AML-193 (cell line): ENCODE measurements at regions not wholly inside any gene's neighbourhood (a gene's known extent, or its start where the extent isn't known, plus 50 kb on each side); places are given as distances from the start of the nearest gene placed in this dataset.
"Not testable (repeated sequence)": the region's sequence is repeated elsewhere in the genome, so short reads cannot be mapped to it uniquely, and the experiment has no call there.

Experiments
- DNase-seq, 2 experiments: peaks; one replicate each; lab custom pipeline; 2025; lab: John Stamatoyannopoulos, UW

DNA sequence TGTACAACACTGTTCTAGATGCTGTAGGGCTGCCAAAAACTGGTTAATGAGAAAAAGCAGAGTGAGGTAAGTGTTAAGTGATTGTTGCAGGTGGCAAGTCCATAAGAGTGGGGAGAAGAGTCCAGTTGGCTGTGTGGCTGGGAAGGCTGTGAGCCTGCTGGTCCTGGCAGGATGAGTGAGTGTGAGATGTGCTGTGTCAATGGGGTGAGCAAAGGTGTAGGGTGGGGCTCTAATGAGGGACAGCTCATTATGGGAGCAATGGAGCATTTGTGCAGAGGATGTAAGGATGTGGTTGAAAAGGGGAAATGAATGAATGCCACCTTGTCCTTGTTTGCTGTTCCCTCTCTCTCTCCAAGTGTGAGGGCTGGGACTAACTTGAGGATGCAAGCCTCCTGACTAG, 145.3 kb upstream of the ROPN1 start:
- DNase-seq = no peak

DNA sequence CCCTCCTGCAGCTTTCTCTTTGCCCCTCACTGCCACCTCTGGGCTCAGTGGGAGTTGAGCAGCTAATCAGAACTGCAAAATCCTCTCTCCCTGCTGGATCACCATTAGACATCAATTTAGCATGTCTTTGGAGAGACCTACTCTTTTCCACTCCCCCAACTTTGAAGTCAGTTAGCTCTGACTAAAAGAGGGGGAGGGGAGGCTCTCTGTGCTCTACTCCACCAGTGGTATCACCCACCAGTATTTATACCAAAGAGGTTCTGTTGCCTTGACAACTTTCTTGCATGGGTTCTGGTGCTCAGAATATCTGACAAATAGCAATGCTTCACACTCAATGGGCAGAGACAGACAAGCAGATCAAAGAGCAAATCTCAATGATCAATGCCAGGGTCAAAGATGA, 146.2 kb upstream of the ROPN1 start:
- no peak for DNase-seq

GRCh38 chr3:124140746-124141145, 148.8 kb upstream of the ROPN1 start:
- DNase-seq = no peak

- no peak for DNase-seq
Measured at GRCh38 chr3:124142389-124142970, 150.6 kb upstream of the ROPN1 start.

DNA sequence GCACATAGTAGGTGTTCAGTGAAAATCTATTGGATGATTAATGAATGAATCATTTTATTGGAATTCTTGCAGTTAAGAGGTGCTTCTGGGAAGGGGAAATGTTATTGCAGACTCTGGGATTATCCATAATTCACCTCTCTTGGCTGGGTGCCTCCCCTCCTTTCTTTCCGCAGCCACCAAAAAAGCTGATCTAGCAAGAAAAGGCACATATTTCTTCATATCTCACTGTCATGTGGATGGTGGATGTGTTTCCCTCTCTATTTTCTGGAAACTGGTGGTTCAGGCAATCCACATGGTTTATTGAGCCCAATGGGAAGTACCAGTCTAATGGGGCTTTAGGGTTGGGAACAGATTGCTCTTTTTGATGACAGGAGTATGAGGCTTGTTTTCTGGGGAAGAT, 151.1 kb upstream of the ROPN1 start:
- no peak for DNase-seq

DNA sequence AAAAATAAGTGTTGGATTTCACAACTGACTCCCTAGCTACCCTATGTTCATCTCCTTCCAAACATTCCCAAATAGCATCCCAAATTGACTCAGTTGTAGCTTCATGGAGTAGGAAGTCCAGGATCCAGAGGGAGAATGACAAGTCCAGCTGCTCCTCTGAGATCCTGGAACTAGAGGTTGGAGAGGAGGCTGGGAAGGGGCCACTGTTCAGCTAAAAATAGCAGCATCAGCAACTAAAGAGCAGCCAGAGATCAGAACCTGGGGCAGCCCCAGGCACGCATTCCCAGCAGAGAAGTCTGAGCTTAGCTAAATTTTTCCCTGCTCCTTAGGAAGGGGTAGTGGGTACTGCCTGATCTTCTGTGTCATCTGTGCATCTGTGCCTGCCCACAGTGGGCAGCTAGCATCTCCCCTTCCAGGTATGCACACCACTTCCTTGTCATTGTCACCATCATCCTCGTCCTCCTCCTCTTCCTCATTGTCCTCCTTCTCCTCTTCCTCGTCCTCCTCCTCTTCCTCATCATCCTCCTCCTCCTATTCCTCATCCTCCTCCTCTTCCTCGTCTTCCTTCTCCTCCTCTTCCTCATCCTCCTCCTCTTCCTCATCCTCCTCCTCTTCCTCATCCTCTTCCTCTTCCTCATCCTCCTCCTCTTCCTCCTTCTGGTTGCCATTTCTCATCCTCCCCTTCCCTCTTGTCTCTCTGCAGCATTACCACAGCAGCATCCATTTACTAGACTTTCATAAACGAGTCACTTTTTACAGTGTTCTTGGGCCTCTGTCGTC, 152.3 kb upstream of the ROPN1 start:
- DNase-seq = no peak

- DNase-seq = no peak
Measured at GRCh38 chr3:124147429-124147828, 155.5 kb upstream of the ROPN1 start.

DNA sequence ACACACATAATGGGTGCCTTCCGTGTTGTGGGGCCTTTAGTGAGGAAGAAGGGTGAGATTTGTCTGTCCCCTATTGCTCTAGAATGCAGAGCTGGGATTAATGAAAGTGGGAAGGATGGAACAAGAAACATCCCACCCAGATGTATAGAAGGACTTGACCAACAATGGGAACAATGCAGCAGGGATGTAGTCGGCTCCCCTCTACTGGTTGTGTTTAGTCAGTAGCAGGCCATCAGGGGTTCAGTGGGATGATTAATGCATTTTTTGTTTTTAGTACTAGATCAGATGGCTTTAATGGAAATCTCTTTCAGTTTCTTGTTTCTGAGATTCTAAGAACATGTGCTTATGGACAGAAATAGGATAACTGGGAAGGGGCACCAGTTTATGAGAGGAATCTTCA, 156.0 kb upstream of the ROPN1 start:
- no peak for DNase-seq

- DNase-seq = no peak
Measured at GRCh38 chr3:124149081-124149480, 157.2 kb upstream of the ROPN1 start.

- DNase-seq = no peak
Measured at GRCh38 chr3:124149771-124150170, 157.8 kb upstream of the ROPN1 start.

- not testable (repeated sequence) for DNase-seq
Measured at GRCh38 chr3:124152891-124153290, 161.0 kb upstream of the ROPN1 start.

DNA sequence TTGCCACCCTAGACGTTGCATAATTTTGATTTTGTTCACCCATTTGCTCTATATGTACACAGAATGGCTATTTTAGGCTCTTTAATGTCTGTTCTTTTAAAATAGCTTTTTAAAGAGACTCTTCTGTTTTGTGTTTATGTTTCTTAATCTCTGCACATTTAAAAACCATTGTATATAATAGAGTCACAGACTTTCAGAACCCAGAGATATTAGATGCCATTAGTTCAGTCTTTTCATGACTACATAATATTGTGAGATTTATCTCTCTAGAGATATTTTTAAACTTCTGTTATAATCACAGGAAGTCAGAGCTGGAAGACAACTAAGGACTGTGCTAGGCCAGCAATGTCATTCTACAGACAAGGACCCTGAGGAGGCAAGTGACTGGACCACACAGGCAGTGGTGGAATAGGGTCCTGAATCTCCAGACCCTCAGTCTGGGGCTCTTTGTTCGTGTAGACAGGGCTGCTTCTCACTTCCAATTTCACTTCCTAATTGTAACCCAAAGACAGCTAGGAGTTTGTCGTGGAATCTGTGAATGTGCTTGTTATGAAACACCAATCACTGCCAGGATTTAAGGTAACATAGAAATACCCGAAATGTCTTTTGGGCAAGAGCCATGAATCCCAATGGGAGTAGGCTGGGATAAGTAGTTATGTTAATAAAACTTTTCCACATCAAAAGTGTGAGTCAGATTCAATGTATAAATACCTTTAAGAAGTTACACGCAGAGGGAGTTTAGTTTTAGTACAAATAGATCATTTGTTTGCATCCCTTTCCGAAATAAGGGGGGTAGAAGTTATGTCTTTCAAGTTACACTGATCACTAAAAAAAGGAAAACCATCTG, 165.2 kb upstream of the ROPN1 start:
- no peak for DNase-seq

DNA sequence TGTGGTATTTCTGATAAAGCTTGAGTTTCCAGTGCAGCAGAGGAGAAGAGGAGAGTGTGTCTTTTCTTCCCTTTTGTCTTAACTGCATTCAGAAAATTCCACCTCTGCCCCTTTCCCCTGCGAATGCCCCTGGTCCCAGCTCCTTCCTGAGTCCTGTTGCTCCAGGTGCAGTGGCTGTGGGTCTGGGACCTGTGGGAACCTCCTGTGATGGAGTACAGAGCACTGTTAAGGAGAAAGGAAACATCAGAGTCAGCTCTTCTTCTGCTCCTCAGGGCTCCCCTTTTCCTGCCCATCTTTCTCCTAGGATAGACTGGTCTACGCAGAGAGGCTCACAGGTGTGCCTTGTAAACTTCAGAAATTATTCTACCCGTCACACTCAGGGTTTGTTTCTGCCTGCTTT, 165.8 kb upstream of the ROPN1 start:
- no peak for DNase-seq

- no peak for DNase-seq
Measured at GRCh38 chr3:124158168-124158881, 166.4 kb upstream of the ROPN1 start.

GRCh38 chr3:124161448-124161847, 169.5 kb upstream of the ROPN1 start:
- DNase-seq = no peak

GRCh38 chr3:124163689-124164088, 171.8 kb upstream of the ROPN1 start:
- DNase-seq = no peak

DNA sequence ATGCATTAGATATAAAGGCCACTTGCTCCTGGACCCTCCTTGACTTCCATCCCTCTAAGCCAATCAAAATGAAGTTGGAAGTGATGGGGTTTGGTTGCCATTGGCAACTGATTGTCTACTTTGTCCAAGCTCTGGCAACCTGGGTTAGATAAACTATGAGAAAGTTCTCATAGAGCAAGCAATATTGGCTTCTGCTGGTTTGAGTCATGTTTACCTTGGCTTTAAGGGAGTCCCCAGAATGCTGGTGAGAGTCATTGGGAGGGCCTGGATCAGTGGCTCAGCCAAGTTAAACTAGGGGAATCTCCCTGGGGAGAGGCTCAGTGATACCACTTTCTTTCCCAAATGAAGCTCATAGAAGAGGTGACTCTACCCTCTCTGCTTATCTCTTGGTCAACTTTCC, 176.3 kb upstream of the ROPN1 start:
- DNase-seq = no peak

GRCh38 chr3:124172283-124172682, 180.4 kb upstream of the ROPN1 start:
- no peak for DNase-seq

GRCh38 chr3:124172816-124173215, 180.9 kb upstream of the ROPN1 start:
- DNase-seq = no peak

- no peak for DNase-seq
Measured at GRCh38 chr3:124174476-124174875, 182.6 kb upstream of the ROPN1 start.

- no peak for DNase-seq
Measured at GRCh38 chr3:124174910-124175874, 183.3 kb upstream of the ROPN1 start.
